Activated CD8-positive, alpha-beta memory T cell treated with anti-CD3 and anti-CD28 coated beads, Interleukin-2, amount 10 ng/mL, durations not matched to agents 7 days and 5 days (primary cell): ENCODE measurements at regions not wholly inside any gene's neighbourhood (a gene's known extent, or its start where the extent isn't known, plus 50 kb on each side); places are given as distances from the start of the nearest gene placed in this dataset.
"Not testable (repeated sequence)": the region's sequence is repeated elsewhere in the genome, so short reads cannot be mapped to it uniquely, and the experiment has no call there.

ENCODE experiments used
- ATAC-seq: fragments of 150-1000 bp; cut with Tn5 transposase; one replicate; pipeline ENCODE4 v1.10.0; 2021; ENCODE audit warnings: moderate library complexity
- CTCF ChIA-PET: fragments of 350-600 bp; sonication (Branson Sonifier 250); formaldehyde crosslinking; loops from one replicate; lab custom pipeline; 2021; ENCODE audit warnings: antibody characterized with exemption; lab: Charles Lee
- DNase-seq: peaks from one replicate; pipeline ENCODE4 v3.0.0-alpha.2; 2020
- H3K27ac Mint-ChIP-seq: one replicate; pipeline ENCODE4 v1.8.0; 2021; ENCODE audit warnings: mild to moderate bottlenecking, mixed read lengths
- H3K27me3 Mint-ChIP-seq: one replicate; pipeline ENCODE4 v1.8.0; 2021; ENCODE audit warnings: mixed read lengths
- H3K36me3 Mint-ChIP-seq: one replicate; pipeline ENCODE4 v1.8.0; 2021; ENCODE audit warnings: mild to moderate bottlenecking, mixed read lengths
- H3K4me1 Mint-ChIP-seq: one replicate; pipeline ENCODE4 v1.8.0; 2021; ENCODE audit warnings: mixed read lengths
- H3K4me3 Mint-ChIP-seq: one replicate; pipeline ENCODE4 v1.8.0; 2021; ENCODE audit warnings: mild to moderate bottlenecking, moderate library complexity, mixed read lengths
- H3K9me3 Mint-ChIP-seq: one replicate; pipeline ENCODE4 v1.8.0; 2022; ENCODE audit warnings: low read depth, mixed read lengths

DNA sequence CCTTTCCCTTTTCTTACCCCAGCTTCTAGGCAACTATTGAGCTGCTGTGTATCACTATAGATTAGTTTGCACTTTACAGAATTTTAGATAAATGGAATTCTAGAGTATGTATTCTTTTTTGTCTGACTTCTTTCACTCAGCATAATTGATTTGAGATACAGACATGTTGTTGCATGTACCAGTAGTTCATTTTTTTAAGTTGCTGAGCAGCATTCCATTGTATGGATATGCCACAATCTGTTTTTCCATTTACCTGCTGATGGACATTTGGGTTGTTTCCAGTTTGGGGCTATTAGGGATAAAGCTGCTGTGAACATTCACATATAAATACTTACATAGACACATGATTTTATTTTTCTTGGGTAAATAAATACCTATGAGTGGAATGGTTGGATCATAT is 135.7 kb downstream of the IGF1 start:
- no peaks in the 10 kb centered on the region for H3K36me3 Mint-ChIP-seq
- H3K27ac Mint-ChIP-seq = no peak overlapping the region
- H3K9me3 Mint-ChIP-seq = no peaks in the 10 kb centered on the region
- DNase-seq = no peak
- H3K27me3 Mint-ChIP-seq = peaks cover 7% of the 10 kb centered on the region
- H3K4me3 Mint-ChIP-seq = no peak overlapping the region
- CTCF ChIA-PET = no interaction called here
- no peaks in the 10 kb centered on the region for H3K4me1 Mint-ChIP-seq
- no peak for ATAC-seq

DNA sequence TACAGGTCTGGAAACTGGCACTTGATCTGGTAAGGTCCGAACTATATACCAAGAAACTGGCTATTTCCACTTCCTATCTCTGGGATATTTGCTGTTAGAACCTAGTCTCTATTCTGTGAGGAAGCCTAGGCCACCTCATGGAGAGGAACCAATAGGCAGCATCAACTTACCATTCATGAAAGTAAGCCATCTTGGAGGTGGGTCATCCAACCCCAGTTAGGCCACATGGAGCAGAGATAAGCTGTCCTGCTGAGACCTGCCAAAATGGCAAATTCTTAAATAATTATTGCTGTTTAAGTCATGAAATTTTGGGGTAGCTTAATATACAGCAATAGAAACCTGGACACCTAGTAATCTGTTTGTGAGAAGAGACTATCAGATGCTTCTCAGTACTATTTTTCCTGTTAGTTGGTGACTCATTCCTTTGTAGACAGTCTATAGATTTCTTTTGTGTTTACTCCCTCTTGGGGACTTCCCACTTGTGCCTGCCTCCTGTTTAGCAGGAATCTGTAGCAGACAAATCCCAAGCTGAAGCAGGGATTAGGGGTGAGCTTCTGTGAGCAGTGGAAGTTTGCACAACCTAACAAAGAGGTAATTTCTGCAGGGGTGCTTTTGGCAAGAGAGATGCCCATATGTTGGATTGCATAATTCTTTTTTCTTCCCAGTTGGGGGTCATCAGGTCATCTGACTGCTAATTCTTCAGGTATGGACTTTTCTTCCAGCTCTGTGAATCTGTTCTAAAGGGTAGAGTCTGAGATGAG is 136.8 kb downstream of the IGF1 start:
- H3K9me3 Mint-ChIP-seq = no peaks in the 10 kb centered on the region
- no peaks in the 10 kb centered on the region for H3K4me1 Mint-ChIP-seq
- no peak for ATAC-seq
- CTCF ChIA-PET = no interaction called here
- H3K4me3 Mint-ChIP-seq = no peak overlapping the region
- no peak for DNase-seq
- H3K36me3 Mint-ChIP-seq = no peaks in the 10 kb centered on the region
- H3K27me3 Mint-ChIP-seq = peaks cover 10% of the 10 kb centered on the region
- H3K27ac Mint-ChIP-seq = no peak overlapping the region

DNA sequence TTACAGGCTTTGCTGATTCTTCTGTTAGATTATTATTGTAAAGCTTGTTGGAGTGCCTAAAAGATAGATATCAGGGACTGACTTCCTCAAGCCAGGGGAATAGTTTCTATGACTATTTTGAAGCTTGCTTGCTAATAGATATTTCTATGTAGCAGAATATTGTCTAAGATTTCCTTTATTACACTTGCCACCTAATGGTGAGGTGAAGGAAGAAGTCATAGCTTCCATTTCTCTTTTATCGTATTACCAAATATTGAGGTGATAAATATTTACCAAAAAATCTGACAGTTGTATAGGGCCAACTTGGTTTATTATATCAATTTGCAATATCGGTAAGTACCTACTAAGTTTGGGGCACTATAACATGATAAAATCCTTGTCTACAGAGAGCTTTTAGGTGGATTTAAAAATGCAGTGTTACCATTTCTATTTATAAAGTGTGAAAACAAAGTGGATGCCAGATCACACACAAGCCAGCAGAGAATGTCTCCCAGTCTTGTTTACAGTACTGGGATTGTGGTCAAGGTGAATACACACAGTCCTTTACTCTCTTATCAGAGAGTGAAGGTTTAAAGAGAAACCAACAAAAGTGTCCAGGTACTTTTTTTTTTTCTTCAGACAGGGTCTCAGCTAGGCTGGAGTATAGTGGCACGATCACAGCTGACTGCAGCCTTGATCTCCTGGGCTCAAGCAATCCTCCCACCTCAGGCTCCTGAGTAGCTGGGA is 137.9 kb downstream of the IGF1 start:
- Mint-ChIP-seq H3K4me1 (no peaks in the 10 kb centered on the region), H3K36me3 (no peaks in the 10 kb centered on the region), H3K9me3 (no peaks in the 10 kb centered on the region), H3K27ac (no peak overlapping the region), H3K4me3 (no peak overlapping the region), H3K27me3 (peaks cover 13% of the 10 kb centered on the region)
- DNase-seq (no peak), ATAC-seq (no peak)
- CTCF ChIA-PET = no interaction called here

DNA sequence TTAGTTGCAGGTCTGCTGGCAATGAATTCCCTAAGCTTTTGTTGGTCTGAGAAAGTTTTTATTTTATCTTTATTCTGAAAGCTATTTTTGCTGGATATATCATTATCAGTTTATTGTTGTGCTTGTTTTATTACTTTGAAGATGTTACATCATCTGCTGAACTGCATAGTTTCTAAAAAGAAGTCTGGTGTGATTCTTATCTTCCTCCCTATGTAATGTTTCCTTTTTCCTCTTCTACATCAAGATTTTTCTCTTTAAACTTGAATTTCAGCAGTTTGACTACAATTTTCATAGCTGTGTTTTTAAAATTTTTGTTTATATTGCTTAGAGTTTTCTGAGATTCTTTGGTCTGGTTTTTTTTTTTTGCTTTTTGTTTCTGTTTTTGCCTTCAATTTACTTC is 137.1 kb upstream of the PMCH start:
- H3K36me3 Mint-ChIP-seq = no peaks in the 10 kb centered on the region
- H3K4me1 Mint-ChIP-seq = no peaks in the 10 kb centered on the region
- no peak overlapping the region for H3K4me3 Mint-ChIP-seq
- no peaks in the 10 kb centered on the region for H3K9me3 Mint-ChIP-seq
- no peak for DNase-seq
- H3K27me3 Mint-ChIP-seq = peaks cover 17% of the 10 kb centered on the region
- CTCF ChIA-PET = no interaction called here
- no peak overlapping the region for H3K27ac Mint-ChIP-seq
- no peak for ATAC-seq

DNA sequence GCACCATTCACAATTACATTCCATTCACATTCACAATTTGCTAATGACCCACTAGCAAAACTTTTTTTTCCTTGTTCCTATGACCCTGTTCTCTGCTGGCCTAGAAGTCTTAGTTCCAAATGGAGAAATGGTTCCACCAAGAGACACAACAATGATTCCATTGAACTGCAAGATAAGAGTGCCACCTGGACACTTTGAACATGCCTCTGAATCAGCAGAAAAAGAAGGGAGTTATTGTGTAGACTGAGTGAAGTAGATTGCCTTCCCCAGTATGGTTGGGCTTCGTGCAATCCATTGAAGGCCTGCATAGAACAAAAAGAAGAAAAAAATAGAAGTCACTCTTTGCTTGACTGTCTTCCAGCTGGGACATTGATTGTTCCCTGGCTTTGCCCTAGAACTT is 133.8 kb upstream of the PMCH start:
- no peak for ATAC-seq
- Mint-ChIP-seq H3K4me1 (no peaks in the 10 kb centered on the region), H3K4me3 (no peak overlapping the region), H3K36me3 (no peaks in the 10 kb centered on the region), H3K27me3 (peaks cover 14% of the 10 kb centered on the region), H3K27ac (no peak overlapping the region), H3K9me3 (no peaks in the 10 kb centered on the region)
- DNase-seq = no peak
- CTCF ChIA-PET = no interaction called here

DNA sequence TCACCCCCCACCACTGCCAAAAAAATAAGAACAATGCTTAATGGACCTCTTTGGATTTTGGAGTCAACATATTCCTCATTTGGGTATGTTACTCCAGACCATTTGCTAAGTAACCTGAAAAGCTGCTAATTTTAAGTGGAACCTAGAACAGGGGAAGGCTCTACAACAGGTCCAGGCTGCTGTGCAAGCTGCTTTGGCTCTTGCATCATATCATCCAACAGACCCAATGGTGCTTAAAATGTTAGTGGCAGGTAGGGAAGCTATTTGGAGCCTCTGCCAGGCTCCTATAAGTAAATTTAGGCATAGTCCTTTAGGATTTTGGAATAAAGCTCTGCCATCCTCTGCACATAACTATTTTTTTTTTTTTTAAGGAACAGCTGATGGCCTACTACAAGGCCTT is 132.2 kb upstream of the PMCH start:
- no peak for ATAC-seq
- no peak for DNase-seq
- Mint-ChIP-seq H3K27ac (no peak overlapping the region), H3K36me3 (no peaks in the 10 kb centered on the region), H3K4me1 (no peaks in the 10 kb centered on the region), H3K27me3 (peaks cover 8% of the 10 kb centered on the region), H3K9me3 (no peaks in the 10 kb centered on the region), H3K4me3 (no peak overlapping the region)
- CTCF ChIA-PET = no interaction called here

DNA sequence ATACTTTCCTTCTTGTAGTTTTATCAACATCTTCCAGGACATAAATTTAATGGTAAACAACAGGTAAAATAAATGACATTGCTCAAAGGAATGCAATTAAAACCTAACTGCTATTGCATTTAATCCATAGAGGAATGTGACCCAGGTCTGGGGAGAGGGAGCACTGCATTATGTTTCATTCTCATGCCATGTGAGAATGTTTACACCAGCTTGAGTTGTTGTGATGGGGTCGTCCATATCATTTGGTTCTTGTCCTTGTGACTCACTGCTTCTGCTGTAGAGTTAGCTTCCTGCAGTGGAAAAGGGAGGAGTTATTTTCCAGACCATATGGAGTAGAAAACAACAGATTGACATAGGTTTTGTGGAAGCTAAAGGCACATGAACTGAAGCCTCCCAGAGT is 129.3 kb upstream of the PMCH start:
- H3K9me3 Mint-ChIP-seq = no peaks in the 10 kb centered on the region
- H3K27me3 Mint-ChIP-seq = peaks cover 14% of the 10 kb centered on the region
- H3K4me1 Mint-ChIP-seq = no peaks in the 10 kb centered on the region
- CTCF ChIA-PET = no interaction called here
- ATAC-seq (no peak), DNase-seq (no peak)
- H3K27ac Mint-ChIP-seq = no peak overlapping the region
- H3K36me3 Mint-ChIP-seq = no peaks in the 10 kb centered on the region
- H3K4me3 Mint-ChIP-seq = no peak overlapping the region

DNA sequence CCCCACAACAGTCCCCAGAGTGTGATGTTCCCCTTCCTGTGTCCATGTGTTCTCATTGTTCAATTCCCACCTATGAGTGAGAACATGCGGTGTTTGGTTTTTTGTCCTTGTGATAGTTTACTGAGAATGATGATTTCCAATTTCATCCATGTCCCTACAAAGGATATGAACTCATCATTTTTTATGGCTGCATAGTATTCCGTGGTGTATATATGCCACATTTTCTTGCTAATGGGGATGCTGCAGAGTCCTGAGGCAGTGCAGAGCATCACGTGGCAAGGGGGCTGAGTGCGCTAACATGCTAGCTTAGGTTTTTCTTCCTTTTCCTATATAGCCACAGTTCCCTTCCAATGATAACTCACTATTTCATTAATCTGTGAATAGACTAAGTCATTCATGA is 127.5 kb upstream of the PMCH start:
- H3K9me3 Mint-ChIP-seq, H3K4me3 Mint-ChIP-seq, DNase-seq, H3K36me3 Mint-ChIP-seq, H3K4me1 Mint-ChIP-seq, CTCF ChIA-PET, ATAC-seq, H3K27ac Mint-ChIP-seq: not testable (repeated sequence)
- H3K27me3 Mint-ChIP-seq = peaks cover 17% of the 10 kb centered on the region

DNA sequence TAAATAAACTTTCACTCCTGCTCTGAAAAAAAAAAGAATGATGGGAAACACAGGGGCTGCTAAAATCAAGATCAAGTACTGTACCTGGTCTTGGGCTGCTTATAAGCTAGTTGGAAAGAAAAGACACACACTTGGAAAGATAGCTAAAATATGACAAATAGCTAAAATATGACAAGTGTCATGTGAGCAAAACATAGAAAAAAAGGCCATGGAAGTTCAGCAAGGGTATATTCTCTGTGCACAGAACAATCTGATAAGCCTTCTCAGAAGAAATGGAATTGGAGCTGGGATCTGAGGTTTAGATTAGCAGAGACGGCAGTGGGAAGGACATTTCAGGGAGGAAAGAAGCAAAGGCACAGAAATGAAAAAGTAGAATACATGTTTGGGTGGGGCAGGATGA is 126.2 kb upstream of the PMCH start:
- Mint-ChIP-seq H3K27me3 (peaks cover 24% of the 10 kb centered on the region), H3K27ac (no peak overlapping the region), H3K4me3 (no peak overlapping the region), H3K9me3 (no peaks in the 10 kb centered on the region), H3K4me1 (no peaks in the 10 kb centered on the region), H3K36me3 (no peaks in the 10 kb centered on the region)
- no peak for ATAC-seq
- DNase-seq = no peak
- CTCF ChIA-PET = no interaction called here

DNA sequence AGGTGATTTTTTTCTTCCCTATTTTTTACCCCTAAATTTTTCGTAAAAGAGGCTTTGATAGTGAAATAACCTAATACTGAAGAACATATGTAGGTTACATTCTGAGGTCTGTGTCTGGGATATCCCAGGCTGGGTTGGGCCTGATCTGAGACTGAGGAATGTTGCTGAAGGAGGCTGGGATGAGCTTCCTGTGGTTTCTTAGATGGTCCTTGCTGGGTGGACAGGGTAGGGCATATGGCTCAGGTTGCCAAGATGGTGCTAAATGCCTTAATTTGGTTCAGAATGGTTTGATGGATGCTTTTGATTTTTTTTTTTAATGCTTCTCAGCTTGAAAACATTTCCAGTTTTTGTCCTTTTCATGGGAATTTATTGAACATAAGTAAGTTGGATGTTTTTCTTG is 124.6 kb upstream of the PMCH start:
- CTCF ChIA-PET = no interaction called here
- H3K9me3 Mint-ChIP-seq = no peaks in the 10 kb centered on the region
- no peaks in the 10 kb centered on the region for H3K36me3 Mint-ChIP-seq
- no peak overlapping the region for H3K27ac Mint-ChIP-seq
- DNase-seq = no peak
- H3K4me1 Mint-ChIP-seq = peaks cover 2% of the 10 kb centered on the region
- ATAC-seq = no peak
- peaks cover 26% of the 10 kb centered on the region for H3K27me3 Mint-ChIP-seq
- no peak overlapping the region for H3K4me3 Mint-ChIP-seq

DNA sequence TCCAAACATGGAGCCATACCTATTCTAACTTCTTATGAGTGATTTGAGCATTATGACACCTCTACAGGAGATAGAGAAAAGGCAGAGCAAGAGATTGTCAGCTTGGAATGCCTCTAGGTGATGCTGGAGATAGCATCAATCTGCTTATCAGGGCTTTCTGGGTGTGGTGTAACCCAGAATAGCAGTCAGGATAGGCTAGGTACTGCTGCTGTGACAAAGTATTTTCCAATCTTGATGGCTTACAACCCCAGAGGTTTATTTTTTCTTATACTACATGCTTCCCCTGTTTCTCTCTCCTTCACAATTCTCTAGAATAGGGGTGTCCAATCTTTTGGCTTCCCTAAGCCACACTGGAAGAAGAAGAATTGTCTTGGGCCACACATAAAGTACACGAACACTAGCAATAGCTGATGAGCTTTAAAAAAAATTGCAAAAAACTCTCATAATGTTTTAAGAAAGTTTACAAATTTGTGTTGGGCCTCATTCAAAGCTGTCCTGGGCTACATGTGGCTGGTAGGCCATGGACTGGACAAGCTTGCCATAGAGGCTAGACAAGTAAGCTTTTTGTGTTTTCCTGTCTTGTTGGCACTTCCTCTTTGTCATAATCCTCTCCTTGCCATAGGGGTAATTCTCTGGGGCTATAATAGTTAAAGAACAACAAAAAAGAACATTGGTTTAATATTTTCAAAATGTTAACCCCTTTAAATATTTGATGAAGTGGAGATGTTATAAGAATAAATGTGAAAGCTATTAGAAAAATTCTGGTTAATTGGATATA is 123.9 kb upstream of the PMCH start:
- Mint-ChIP-seq H3K27me3 (peaks cover 22% of the 10 kb centered on the region), H3K4me3 (no peak overlapping the region), H3K4me1 (peaks cover 6% of the 10 kb centered on the region), H3K9me3 (no peaks in the 10 kb centered on the region), H3K36me3 (no peaks in the 10 kb centered on the region), H3K27ac (no peak overlapping the region)
- CTCF ChIA-PET = no interaction called here
- ATAC-seq = no peak
- no peak for DNase-seq

DNA sequence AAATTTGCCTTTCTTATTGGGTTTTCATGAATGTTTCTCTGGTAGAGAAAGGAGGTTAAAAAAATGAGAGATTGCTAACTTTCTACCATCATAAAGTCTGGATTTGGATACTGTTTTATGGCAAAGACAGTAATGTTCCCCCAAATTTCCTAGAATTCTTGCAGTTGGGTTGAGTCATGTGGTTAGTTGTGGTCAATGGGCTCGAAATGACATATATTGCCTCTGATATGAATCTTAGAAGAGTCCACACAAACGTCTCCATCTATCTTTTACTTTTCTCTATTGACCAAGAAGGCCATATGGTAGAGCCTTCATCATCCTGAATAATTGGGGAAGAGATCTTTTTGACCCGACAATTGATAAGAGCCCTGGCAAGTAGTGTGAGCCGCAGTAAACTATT is 119.5 kb upstream of the PMCH start:
- H3K9me3 Mint-ChIP-seq = peaks cover 2% of the 10 kb centered on the region
- ATAC-seq = no peak
- CTCF ChIA-PET = no interaction called here

DNA sequence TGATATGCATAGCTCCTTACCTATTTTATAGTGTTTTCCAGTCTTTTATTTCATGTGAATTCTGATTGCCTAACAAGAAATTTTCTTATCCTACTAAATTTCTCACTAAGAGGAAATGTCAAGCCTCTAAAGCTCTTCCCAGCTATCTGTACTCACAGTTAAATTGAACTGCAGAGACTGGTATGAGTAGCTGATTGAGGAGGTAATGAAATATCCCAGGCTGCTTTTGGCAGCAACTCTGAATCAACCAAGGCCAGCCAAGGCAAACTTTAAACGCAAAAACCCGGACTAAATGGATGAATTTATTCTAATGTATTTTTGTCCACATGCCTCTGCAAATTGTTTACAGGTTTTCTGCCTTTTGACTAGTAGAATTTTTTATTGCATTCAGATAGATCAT is 119.1 kb upstream of the PMCH start:
- Mint-ChIP-seq H3K4me3 (no peak overlapping the region), H3K27me3 (peaks cover 22% of the 10 kb centered on the region), H3K27ac (no peak overlapping the region), H3K36me3 (no peaks in the 10 kb centered on the region), H3K9me3 (peaks cover 2% of the 10 kb centered on the region), H3K4me1 (peaks cover 6% of the 10 kb centered on the region)
- ATAC-seq = no peak
- no peak for DNase-seq
- CTCF ChIA-PET = no interaction called here

More for the DNA sequence above, 119.5 kb upstream of the PMCH start:
- DNase-seq = no peak
- Mint-ChIP-seq H3K4me1 (peaks cover 6% of the 10 kb centered on the region), H3K27ac (no peak overlapping the region), H3K27me3 (peaks cover 22% of the 10 kb centered on the region), H3K36me3 (no peaks in the 10 kb centered on the region), H3K4me3 (no peak overlapping the region)

DNA sequence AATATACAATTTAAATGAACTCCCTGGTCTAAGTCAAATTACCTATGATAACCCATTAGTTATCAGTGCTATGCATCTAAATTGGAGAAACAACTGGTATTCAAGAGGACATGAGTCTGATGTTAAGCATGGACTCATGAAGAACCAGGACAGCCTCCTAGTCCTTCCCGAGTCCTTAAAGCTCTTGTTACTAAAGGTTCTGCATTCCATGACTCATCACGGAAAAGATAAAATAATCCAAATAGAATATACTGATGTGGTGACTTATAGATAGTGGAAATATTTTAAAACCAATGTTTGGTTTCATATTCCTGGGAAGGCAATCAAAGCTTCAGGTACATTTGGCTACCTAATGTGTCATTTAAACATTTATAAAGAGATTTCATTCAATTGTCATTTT is 117.2 kb upstream of the PMCH start:
- Mint-ChIP-seq H3K4me3 (no peak overlapping the region), H3K27ac (no peak overlapping the region), H3K27me3 (peaks cover 17% of the 10 kb centered on the region), H3K9me3 (peaks cover 2% of the 10 kb centered on the region), H3K36me3 (no peaks in the 10 kb centered on the region), H3K4me1 (peaks cover 6% of the 10 kb centered on the region)
- DNase-seq = no peak
- CTCF ChIA-PET = no interaction called here
- no peak for ATAC-seq
